Progenitor cell of endocrine pancreas (in vitro differentiated cells): ENCODE measurements at regions not wholly inside any gene's neighbourhood (a gene's known extent, or its start where the extent isn't known, plus 50 kb on each side); places are given as distances from the start of the nearest gene placed in this dataset.

Experiments used
- DNase-seq: peaks from one replicate; pipeline ENCODE4 v3.0.0; 2021; ENCODE audit warnings: low spot score; ENCODE audit not compliant: unreplicated experiment
- H3K27ac Mint-ChIP-seq: 2 replicates; pipeline ENCODE4 v1.8.0; 2021; ENCODE audit warnings: mild to moderate bottlenecking, moderate library complexity, mixed read lengths
- H3K27me3 Mint-ChIP-seq: 2 replicates; pipeline ENCODE4 v1.8.0; 2021; ENCODE audit warnings: mixed read lengths
- H3K36me3 Mint-ChIP-seq: 2 replicates; pipeline ENCODE4 v1.8.0; 2022; ENCODE audit warnings: mixed read lengths; ENCODE audit not compliant: insufficient read depth
- H3K4me1 Mint-ChIP-seq: 2 replicates; pipeline ENCODE4 v1.8.0; 2021; ENCODE audit warnings: low read depth, mixed read lengths
- H3K4me3 Mint-ChIP-seq: 2 replicates; pipeline ENCODE4 v1.8.0; 2021; ENCODE audit warnings: low read depth, mild to moderate bottlenecking, moderate library complexity, mixed read lengths
- H3K9me3 Mint-ChIP-seq: 2 replicates; pipeline ENCODE4 v1.8.0; 2021; ENCODE audit warnings: low read depth, mixed read lengths
- TF ChIP-seq, protein P1 (sequence below): fragments of 200-600 bp; sonication (generic); IDR thresholded peaks from one replicate; pipeline ENCODE4 v1.5.0; 2021; ENCODE audit warnings: antibody characterized with exemption, mild to moderate bottlenecking; ENCODE audit not compliant: unreplicated experiment

- Mint-ChIP-seq H3K9me3 (no peaks in the 10 kb centered on the region), H3K4me3 (no peak overlapping the region), H3K36me3 (no peaks in the 10 kb centered on the region), H3K4me1 (peaks cover 18% of the 10 kb centered on the region), H3K27ac (no peak overlapping the region), H3K27me3 (peaks cover 60% of the 10 kb centered on the region)
- TF ChIP-seq, protein P1, sequence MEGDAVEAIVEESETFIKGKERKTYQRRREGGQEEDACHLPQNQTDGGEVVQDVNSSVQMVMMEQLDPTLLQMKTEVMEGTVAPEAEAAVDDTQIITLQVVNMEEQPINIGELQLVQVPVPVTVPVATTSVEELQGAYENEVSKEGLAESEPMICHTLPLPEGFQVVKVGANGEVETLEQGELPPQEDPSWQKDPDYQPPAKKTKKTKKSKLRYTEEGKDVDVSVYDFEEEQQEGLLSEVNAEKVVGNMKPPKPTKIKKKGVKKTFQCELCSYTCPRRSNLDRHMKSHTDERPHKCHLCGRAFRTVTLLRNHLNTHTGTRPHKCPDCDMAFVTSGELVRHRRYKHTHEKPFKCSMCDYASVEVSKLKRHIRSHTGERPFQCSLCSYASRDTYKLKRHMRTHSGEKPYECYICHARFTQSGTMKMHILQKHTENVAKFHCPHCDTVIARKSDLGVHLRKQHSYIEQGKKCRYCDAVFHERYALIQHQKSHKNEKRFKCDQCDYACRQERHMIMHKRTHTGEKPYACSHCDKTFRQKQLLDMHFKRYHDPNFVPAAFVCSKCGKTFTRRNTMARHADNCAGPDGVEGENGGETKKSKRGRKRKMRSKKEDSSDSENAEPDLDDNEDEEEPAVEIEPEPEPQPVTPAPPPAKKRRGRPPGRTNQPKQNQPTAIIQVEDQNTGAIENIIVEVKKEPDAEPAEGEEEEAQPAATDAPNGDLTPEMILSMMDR: no peak
- no peak for DNase-seq
Observed at GRCh38 chr7:67621704-67622103, 625.1 kb downstream of the TYW1 start.

GRCh38 chr7:67625257-67625737, 628.7 kb downstream of the TYW1 start:
- DNase-seq: peak; percentile 73
- TF ChIP-seq, protein P1: peak; percentile 98
- Mint-ChIP-seq H3K9me3 (no peaks in the 10 kb centered on the region), H3K4me1 (peaks cover 14% of the 10 kb centered on the region), H3K36me3 (no peaks in the 10 kb centered on the region), H3K27ac (no peak overlapping the region), H3K27me3 (peaks cover 70% of the 10 kb centered on the region), H3K4me3 (peak overlapping the region; percentile 32)

DNA sequence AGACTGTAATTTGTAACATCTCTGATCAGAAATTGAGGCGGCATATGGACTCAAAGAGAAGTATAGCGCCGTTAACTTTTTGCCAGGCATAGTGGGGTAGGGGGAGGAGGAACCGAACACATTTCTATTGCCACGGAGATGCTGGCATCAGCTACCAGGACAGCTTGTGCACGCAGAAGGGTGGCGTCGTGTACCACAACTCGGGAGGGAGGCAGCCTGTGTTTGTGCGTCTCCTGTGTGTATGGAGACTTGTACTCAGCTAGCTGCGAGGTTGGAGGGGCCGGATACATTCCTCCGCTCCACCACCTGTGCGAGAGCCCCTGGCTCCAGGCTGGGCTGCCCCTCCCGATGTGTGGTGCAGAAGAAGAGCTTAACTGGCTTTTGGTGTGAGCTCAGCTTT, 634.8 kb downstream of the TYW1 start:
- Mint-ChIP-seq H3K36me3 (no peaks in the 10 kb centered on the region), H3K4me1 (peaks cover 10% of the 10 kb centered on the region), H3K27me3 (peaks cover 48% of the 10 kb centered on the region), H3K4me3 (no peak overlapping the region), H3K27ac (no peak overlapping the region), H3K9me3 (no peaks in the 10 kb centered on the region)
- TF ChIP-seq, protein P1: no peak
- DNase-seq: no peak

DNA sequence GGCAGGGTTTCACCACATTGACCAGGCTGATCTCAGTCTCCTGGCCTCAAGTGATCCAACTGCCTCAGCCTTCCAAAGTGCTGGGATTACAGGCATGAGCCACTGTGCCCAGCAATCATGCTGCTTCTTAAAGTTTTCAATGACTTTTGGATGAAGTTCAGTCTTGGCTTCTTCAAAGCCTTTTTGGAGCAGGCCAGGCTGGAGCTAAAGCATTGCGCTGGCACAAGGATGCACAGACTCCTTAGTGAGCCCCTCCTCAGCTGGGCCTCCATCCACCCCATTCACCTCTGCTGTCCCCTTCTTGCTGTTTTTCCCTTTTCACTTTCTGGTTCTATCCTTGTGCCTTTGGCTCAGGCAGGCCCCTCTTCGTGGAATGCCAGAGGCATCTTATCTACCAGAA, 638.6 kb downstream of the TYW1 start:
- DNase-seq: no peak
- Mint-ChIP-seq H3K36me3 (no peaks in the 10 kb centered on the region), H3K27me3 (peaks cover 26% of the 10 kb centered on the region), H3K4me3 (no peak overlapping the region), H3K27ac (no peak overlapping the region), H3K4me1 (peaks cover 8% of the 10 kb centered on the region), H3K9me3 (peaks cover 10% of the 10 kb centered on the region)
- TF ChIP-seq, protein P1: no peak

- no peaks in the 10 kb centered on the region for H3K36me3 Mint-ChIP-seq
- H3K9me3 Mint-ChIP-seq: peaks cover 10% of the 10 kb centered on the region
- TF ChIP-seq, protein P1: no peak
- H3K4me3 Mint-ChIP-seq: no peak overlapping the region
- peak overlapping the region; percentile 41 for H3K27ac Mint-ChIP-seq
- H3K4me1 Mint-ChIP-seq: peaks cover 4% of the 10 kb centered on the region
- DNase-seq: no peak
- peaks cover 14% of the 10 kb centered on the region for H3K27me3 Mint-ChIP-seq
Observed at GRCh38 chr7:67636348-67637022, 639.9 kb downstream of the TYW1 start.
